ENCODE measurements at regions not wholly inside any gene's neighbourhood (a gene's known extent, or its start where the extent isn't known, plus 50 kb on each side); places are given as distances from the start of the nearest gene placed in this dataset.

DNA sequence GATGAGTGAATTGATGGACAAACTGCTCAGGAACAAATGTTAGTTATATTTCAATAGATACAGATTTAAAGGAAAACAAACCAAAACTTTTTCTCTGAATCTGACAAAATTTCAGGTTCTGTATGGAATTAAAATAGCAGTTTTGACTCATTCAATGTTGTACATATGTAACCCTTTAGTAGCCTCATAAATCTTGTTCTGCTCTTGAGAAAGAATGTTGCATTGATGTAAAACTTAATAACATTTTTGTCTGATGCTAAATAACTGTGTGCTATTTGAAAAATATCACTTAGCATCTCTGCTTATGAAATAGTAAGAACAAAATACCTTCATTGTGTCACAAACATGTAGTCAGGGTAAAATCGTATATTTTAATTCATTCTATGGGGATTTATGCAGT lies 168.9 kb upstream of the NOVA1 start:
- ATAC-seq (no peak), DNase-seq (no peak)

DNA sequence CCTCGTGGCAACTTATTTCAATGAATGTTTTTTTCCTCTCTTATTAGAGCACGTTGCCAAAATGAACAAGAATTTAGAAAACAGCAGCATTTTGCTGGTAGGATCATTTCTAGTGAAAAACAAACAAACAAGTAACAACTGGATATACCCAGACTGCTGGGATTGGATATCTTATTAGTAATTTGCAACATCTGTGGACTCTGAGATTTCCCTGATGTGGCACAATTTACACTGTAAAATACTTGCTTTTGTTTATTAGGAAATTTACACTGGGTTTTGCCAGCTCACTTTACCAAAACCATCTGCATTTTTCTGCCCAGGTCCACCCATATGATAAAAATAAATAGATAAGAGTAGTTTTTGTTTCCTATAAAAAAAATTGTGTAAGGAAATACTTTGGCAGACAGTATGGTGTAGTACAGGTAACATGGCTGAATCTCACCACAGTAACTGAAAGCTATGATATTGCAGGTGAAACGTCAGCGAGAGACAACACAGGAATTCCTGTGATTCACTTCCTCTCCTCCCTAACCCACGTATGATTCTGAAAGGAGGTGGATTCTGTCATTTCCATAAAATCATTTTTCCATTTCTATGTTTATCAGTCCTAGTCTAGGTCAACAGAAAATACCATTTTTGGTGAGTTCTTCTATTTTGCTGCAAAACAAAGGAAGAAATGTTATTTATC lies 176.2 kb upstream of the NOVA1 start:
- ATAC-seq: no peak
- DNase-seq: no peak

DNA sequence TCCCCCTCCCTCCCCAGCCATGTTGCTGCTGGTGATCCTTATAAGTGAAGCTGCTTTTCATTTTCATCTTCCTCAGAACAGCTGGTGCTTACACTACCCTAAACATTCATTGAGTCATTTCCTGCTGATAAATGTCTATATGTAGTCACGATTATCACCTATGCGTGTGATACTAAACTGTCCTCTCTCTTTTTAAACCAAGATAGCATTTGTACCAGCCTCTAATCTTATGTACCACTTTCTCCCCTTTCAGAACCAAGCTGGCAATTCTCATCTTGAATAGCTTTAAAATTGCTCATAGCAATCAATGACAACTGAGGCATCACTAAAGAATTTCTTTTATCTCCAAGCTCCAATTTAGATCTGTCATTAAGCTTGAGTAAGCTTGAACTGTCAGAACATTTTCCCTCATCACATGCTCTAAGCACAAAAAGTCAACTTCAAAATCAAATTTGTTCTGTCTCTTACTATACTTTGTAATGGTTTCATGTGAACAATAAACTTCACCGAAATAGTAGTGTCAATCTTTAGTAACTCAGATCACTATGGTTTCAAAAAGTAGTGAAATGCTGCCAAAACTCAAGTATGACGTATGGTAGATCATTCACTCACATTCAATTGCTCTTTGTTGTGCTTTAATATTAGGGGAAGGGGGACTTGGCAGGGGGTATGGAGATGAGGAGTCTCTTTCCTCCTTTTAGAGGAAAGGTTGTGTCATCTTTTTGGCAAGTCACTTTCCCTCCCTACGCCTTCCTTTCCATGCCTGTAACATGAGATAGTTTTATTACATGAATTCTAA lies 178.1 kb upstream of the NOVA1 start:
- ATAC-seq (no peak), DNase-seq (no peak)

- DNase-seq (no peak), ATAC-seq (no peak)
These were observed 193.4 kb upstream of the NOVA1 start for GRCh38 chr14:26791117-26791806.

DNA sequence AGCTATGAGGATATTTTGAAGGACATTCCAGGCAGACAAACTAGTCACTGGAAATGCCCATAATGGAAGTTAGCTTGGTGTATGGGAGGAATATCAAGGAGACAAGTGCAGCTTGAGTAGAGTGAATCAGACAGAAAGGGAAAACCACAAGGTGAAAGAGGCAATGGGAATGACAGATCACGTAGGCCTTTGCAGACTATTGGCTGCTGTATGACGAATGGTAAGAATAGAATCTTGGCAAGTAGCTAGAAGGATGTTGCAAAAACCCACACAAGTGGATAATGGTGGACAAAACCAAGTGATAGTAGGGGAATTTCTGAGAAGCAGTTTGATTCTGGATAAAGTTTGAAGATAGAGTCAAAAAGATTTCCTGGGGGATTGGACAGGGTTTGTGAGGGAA lies 196.9 kb upstream of the NOVA1 start:
- DNase-seq: no peak
- no peak for ATAC-seq

DNA sequence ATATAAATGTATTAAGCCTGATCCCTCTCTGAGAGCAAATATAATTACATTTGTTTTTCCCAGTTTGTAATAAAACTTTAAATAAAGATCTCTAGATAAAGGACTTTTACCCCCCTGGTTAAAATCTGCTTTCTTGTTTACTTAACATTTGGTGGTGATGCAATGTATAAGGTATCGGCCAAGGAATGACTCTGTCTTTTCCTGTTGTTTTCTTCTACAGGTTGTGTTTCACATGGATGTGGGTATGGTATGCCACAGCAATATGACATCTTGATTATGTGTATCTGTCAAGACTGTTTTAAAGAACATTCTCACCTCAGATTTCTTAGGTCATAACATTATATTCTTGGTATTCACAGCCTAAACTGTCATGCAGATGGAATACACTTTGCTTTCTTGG lies 210.6 kb upstream of the NOVA1 start:
- DNase-seq (no peak), ATAC-seq (no peak)

- DNase-seq (no peak), ATAC-seq (no peak)
These were observed 212.8 kb upstream of the NOVA1 start for GRCh38 chr14:26810631-26811030.

- ATAC-seq (no peak), DNase-seq (no peak)
These were observed 214.0 kb upstream of the NOVA1 start for GRCh38 chr14:26811756-26812305.

- DNase-seq (no peak), ATAC-seq (no peak)
These were observed 222.3 kb upstream of the NOVA1 start for GRCh38 chr14:26820138-26820537.

DNA sequence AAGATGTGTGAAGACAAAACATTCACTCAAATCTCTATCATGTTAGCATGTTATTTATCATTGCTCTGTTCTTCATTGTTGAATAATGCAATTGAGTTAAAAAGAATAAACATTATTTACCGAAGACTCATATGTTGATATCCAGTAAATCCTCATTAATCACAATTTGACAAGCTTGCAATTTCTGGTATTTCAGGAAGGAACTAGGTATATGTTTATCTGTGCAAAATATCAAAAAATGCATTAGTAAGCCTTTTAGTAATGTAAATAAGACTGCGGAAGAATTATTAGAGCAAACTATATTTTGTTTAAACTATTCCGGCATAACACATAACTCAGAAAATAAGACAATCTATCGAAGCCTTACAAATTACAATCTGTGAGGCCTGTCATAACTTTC lies 222.7 kb upstream of the NOVA1 start:
- DNase-seq (no peak), ATAC-seq (no peak)

GRCh38 chr14:26828741-26829140 lies 230.9 kb upstream of the NOVA1 start:
- DNase-seq: no peak

DNA sequence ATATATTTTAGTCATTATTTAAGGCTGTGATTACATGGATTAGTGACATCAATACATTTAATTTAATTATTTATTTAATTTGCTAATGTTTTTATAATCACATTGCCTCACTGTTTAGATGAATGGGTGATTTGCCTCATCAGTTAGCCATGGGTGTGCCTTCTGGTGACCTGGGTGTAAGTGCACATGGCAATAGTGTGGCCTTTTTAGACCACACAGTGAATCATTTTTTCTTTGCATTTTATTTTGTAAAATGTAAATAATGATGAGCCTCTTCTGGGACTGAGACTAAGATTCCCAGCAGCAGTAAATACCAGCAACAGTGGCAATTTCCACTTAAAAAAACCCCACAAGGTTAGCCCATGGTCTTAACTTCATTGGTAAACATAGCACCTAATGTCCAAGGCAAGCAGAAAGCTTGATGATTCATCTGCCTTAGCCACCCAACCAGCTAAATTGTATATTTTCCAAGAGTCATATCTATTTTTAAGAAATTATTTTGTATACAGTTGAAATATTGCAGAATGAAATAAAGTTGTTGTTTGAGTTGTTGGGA lies 235.9 kb upstream of the NOVA1 start:
- ATAC-seq (no peak), DNase-seq (no peak)

More at GRCh38 chr14:26828741-26829140, 230.9 kb upstream of the NOVA1 start:
- no peak for ATAC-seq

DNA sequence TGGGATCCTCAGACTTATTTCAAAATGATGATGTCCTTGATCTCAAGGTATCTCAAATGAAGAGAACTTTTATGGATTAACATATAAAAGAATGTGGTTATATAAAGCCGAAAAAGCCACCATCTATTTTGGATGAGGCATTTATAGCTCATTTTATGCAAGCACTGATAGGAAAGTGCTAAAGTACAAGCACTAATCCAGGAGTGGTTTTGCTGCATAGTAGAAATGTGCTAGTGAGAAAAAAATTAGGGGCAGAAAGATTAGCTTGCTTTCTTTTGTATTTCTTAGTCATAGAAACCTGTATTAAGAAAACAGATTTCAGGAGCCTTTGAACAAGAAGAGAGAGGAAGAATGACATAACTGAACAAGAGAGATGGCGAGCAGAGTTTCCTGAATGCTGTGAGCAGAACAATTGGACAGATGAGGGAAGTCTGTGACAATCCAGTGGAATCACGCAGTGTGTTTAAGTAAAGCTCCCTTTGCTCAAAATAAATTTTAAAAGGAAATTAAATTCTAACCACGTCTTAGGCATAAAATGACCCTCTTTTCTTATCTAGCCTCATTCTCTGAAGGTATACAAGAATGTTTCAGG lies 238.2 kb upstream of the NOVA1 start:
- no peak for ATAC-seq
- no peak for DNase-seq

GRCh38 chr14:26839481-26839880 lies 241.6 kb upstream of the NOVA1 start:
- DNase-seq (no peak), ATAC-seq (no peak)

DNA sequence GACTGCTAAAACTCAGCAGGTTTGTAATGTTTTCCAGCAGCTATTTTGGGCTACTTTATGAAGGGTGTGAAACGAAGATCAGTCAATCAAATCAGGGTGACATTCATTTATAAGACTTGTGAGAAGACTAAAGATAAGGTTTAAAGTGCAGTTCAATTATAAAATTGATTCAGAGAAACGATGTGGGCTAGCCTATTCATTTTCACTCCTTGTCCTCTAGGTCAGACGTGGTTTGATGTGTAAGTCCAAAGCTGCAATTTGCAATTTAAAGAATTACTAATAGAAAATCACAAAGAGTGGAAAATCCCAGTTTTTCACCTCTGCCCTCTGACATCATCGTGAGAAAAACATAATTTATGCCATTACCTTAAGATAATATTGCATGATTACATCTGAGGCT lies 243.5 kb upstream of the NOVA1 start:
- DNase-seq: no peak
- ATAC-seq: no peak

- DNase-seq (no peak), ATAC-seq (no peak)
These were observed 244.3 kb upstream of the NOVA1 start for GRCh38 chr14:26841920-26842741.

DNA sequence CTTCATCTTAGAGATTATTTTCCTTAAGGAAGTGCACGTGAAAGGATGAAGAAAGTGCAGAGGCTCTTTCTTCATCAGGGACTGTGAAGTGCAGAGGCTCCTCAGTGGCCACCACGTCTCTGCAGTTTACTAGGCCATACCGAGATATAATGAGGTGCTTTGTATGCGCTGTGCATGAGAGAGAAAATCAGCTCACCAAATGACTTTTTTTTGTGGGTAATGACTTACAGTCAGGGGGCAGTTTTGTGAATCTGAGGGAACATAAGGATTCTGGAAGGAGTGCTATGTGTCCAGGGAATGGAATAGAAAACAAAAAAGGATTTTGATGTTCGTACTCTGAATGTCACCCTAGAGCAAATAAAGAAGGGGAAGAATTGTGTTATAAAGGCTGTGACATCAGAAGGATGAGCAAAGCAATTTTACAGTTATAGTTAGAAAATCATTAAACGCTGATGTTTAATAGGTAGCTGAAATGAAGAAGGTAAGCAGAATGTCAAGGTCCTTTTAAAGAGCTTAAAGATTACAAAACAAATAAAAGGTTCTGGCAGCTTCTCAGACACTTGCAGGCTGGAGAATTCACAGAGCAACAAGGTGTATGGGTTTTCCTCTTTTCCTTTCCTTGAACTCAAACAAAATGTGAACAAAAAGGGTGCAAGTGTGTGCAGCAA lies 247.5 kb upstream of the NOVA1 start:
- DNase-seq (no peak), ATAC-seq (no peak)

DNA sequence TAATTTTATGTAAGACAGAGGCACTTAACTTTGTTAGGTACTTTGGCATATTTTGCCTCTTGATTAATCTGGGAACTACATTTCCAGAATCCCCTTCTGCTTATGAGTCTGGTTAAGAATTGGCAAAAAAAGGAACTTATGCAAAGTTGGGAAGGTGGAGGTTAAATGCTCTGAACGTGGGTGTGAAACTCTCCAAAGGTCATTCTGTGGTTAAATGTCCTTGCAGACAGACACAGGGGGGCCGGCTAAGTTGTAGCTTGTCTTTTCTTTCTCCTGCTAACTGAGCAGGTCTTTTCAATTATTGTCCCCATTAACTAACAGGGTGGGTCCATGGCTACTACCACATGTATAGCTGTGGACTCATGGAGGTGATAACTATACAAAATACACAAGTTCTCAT lies 248.6 kb upstream of the NOVA1 start:
- DNase-seq (no peak), ATAC-seq (no peak)

DNA sequence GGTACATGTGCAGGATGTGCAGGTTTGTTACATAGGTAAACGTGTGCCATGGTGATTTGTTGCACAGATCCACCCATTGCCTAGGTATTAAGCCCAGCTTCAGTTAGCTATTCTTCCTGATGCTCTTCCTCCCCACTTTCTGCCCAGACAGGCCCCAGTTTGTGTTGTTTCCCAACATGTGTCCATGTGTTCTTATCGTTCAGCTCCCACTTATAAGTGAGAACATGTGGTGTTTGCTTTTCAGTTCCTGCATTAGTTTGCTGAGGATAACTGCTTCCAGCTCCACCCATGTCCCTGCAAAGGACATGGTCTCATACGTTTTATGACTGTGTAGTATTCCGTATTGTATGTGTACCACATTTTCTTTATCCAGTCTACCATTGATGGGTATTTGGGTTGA lies 251.7 kb upstream of the NOVA1 start:
- ATAC-seq (no peak), DNase-seq (no peak)

- ATAC-seq (no peak), DNase-seq (no peak)
These were observed 254.0 kb upstream of the NOVA1 start for GRCh38 chr14:26851793-26852192.
